ENCODE measurements at regions not wholly inside any gene's neighbourhood (a gene's known extent, or its start where the extent isn't known, plus 50 kb on each side); places are given as distances from the start of the nearest gene placed in this dataset.

GRCh38 chr20:12037521-12037920, 119.8 kb downstream of the BTBD3 start:
- Mint-ChIP-seq H3K27me3 (no peaks in the 10 kb centered on the region), H3K4me3 (no peak overlapping the region), H3K36me3 (ENCODE audit: insufficient read depth) (no peaks in the 10 kb centered on the region), H3K9me3 (peaks cover 1 to 7% of the 10 kb centered on the region in 2 donors), H3K4me1 (ENCODE audit: low read depth in 2 of 2) (no peaks in the 10 kb centered on the region), H3K27ac (no peak overlapping the region)
- no peak for DNase-seq
- ATAC-seq (replicated peaks) = no peak

- Mint-ChIP-seq H3K36me3 (ENCODE audit: insufficient read depth) (peaks cover 2% of the 10 kb centered on the region), H3K4me1 (ENCODE audit: low read depth in 2 of 2) (no peaks in the 10 kb centered on the region), H3K27me3 (no peaks in the 10 kb centered on the region), H3K9me3 (peaks cover 2 to 8% of the 10 kb centered on the region in 2 donors), H3K27ac (no peak overlapping the region), H3K4me3 (no peak overlapping the region)
- DNase-seq (no peak), ATAC-seq (replicated peaks) (no peak)
Measured at GRCh38 chr20:12040261-12040660, 122.6 kb downstream of the BTBD3 start.

- H3K27ac Mint-ChIP-seq = no peak overlapping the region
- no peak overlapping the region for H3K4me3 Mint-ChIP-seq
- H3K4me1 Mint-ChIP-seq (ENCODE audit: low read depth in 2 of 2) = no peaks in the 10 kb centered on the region
- peaks cover 6 to 19% of the 10 kb centered on the region in 2 donors for H3K9me3 Mint-ChIP-seq
- H3K27me3 Mint-ChIP-seq = no peaks in the 10 kb centered on the region
- ATAC-seq (replicated peaks) (no peak), DNase-seq (no peak)
- H3K36me3 Mint-ChIP-seq (ENCODE audit: insufficient read depth) = peaks cover 2% of the 10 kb centered on the region
Measured at GRCh38 chr20:12044969-12045368, 127.3 kb downstream of the BTBD3 start.

GRCh38 chr20:12047838-12048432, 130.2 kb downstream of the BTBD3 start:
- Mint-ChIP-seq H3K4me1 (ENCODE audit: low read depth in 2 of 2) (no peaks in the 10 kb centered on the region), H3K36me3 (ENCODE audit: insufficient read depth) (peaks cover 2% of the 10 kb centered on the region), H3K9me3 (peaks cover 4 to 22% of the 10 kb centered on the region in 2 donors), H3K27ac (no peak overlapping the region), H3K27me3 (no peaks in the 10 kb centered on the region), H3K4me3 (no peak overlapping the region)
- no peak for DNase-seq
- no peak for ATAC-seq (replicated peaks)

GRCh38 chr20:12049125-12049524, 131.4 kb downstream of the BTBD3 start:
- Mint-ChIP-seq H3K4me1 (ENCODE audit: low read depth in 2 of 2) (no peaks in the 10 kb centered on the region), H3K27ac (no peak overlapping the region), H3K4me3 (no peak overlapping the region), H3K9me3 (peaks cover 5 to 20% of the 10 kb centered on the region in 2 donors), H3K27me3 (no peaks in the 10 kb centered on the region), H3K36me3 (ENCODE audit: insufficient read depth) (peaks cover 2% of the 10 kb centered on the region)
- ATAC-seq (replicated peaks) (no peak), DNase-seq (no peak)

GRCh38 chr20:12051206-12052163, 133.8 kb downstream of the BTBD3 start:
- Mint-ChIP-seq H3K4me1 (ENCODE audit: low read depth in 2 of 2) (no peaks in the 10 kb centered on the region), H3K4me3 (no peak overlapping the region), H3K9me3 (peaks cover 5 to 15% of the 10 kb centered on the region in 2 donors), H3K27ac (no peak overlapping the region), H3K36me3 (ENCODE audit: insufficient read depth) (peaks cover 3% of the 10 kb centered on the region), H3K27me3 (no peaks in the 10 kb centered on the region)
- ATAC-seq (replicated peaks) (no peak), DNase-seq (no peak)

GRCh38 chr20:12053353-12053752, 135.7 kb downstream of the BTBD3 start:
- Mint-ChIP-seq H3K36me3 (ENCODE audit: insufficient read depth) (peaks cover 3% of the 10 kb centered on the region), H3K9me3 (peaks cover 2 to 11% of the 10 kb centered on the region in 2 donors), H3K27ac (no peak overlapping the region), H3K27me3 (no peaks in the 10 kb centered on the region), H3K4me3 (no peak overlapping the region), H3K4me1 (ENCODE audit: low read depth in 2 of 2) (no peaks in the 10 kb centered on the region)
- DNase-seq (no peak), ATAC-seq (replicated peaks) (no peak)

- peaks cover 2 to 20% of the 10 kb centered on the region in 2 donors for H3K9me3 Mint-ChIP-seq
- no peak overlapping the region for H3K4me3 Mint-ChIP-seq
- no peak overlapping the region for H3K27ac Mint-ChIP-seq
- DNase-seq (no peak), ATAC-seq (replicated peaks) (no peak)
- H3K4me1 Mint-ChIP-seq (ENCODE audit: low read depth in 2 of 2) = no peaks in the 10 kb centered on the region
- peaks cover 3% of the 10 kb centered on the region for H3K36me3 Mint-ChIP-seq (ENCODE audit: insufficient read depth)
- H3K27me3 Mint-ChIP-seq = no peaks in the 10 kb centered on the region
Measured at GRCh38 chr20:12054556-12054955, 136.9 kb downstream of the BTBD3 start.

- H3K4me1 Mint-ChIP-seq (ENCODE audit: low read depth in 2 of 2) = no peaks in the 10 kb centered on the region
- H3K4me3 Mint-ChIP-seq = no peak overlapping the region
- H3K9me3 Mint-ChIP-seq = peaks cover 2 to 25% of the 10 kb centered on the region in 2 donors
- DNase-seq (no peak), ATAC-seq (replicated peaks) (no peak)
- H3K27ac Mint-ChIP-seq = no peak overlapping the region
- no peaks in the 10 kb centered on the region for H3K27me3 Mint-ChIP-seq
- peaks cover 3% of the 10 kb centered on the region for H3K36me3 Mint-ChIP-seq (ENCODE audit: insufficient read depth)
Measured at GRCh38 chr20:12055161-12055560, 137.5 kb downstream of the BTBD3 start.

- peaks cover 3% of the 10 kb centered on the region for H3K36me3 Mint-ChIP-seq (ENCODE audit: insufficient read depth)
- no peaks in the 10 kb centered on the region for H3K27me3 Mint-ChIP-seq
- no peak for DNase-seq
- no peaks in the 10 kb centered on the region for H3K4me1 Mint-ChIP-seq (ENCODE audit: low read depth in 2 of 2)
- no peak overlapping the region for H3K27ac Mint-ChIP-seq
- H3K9me3 Mint-ChIP-seq = peaks cover 10 to 30% of the 10 kb centered on the region in 2 donors
- H3K4me3 Mint-ChIP-seq = no peak overlapping the region
- no peak for ATAC-seq (replicated peaks)
Measured at GRCh38 chr20:12056839-12057238, 139.1 kb downstream of the BTBD3 start.

- Mint-ChIP-seq H3K27me3 (no peaks in the 10 kb centered on the region), H3K27ac (no peak overlapping the region), H3K4me3 (no peak overlapping the region), H3K4me1 (ENCODE audit: low read depth in 2 of 2) (no peaks in the 10 kb centered on the region), H3K9me3 (peaks cover 12 to 30% of the 10 kb centered on the region in 2 donors), H3K36me3 (ENCODE audit: insufficient read depth) (peaks cover 3% of the 10 kb centered on the region)
- DNase-seq (no peak), ATAC-seq (replicated peaks) (no peak)
Measured at GRCh38 chr20:12057778-12058177, 140.1 kb downstream of the BTBD3 start.

GRCh38 chr20:12058216-12058615, 140.5 kb downstream of the BTBD3 start:
- no peak for DNase-seq
- Mint-ChIP-seq H3K4me1 (ENCODE audit: low read depth in 2 of 2) (no peaks in the 10 kb centered on the region), H3K9me3 (peaks cover 12 to 30% of the 10 kb centered on the region in 2 donors), H3K4me3 (no peak overlapping the region), H3K27ac (no peak overlapping the region), H3K27me3 (no peaks in the 10 kb centered on the region), H3K36me3 (ENCODE audit: insufficient read depth) (peaks cover 3% of the 10 kb centered on the region)
- ATAC-seq (replicated peaks) = no peak

- Mint-ChIP-seq H3K4me1 (ENCODE audit: low read depth in 2 of 2) (no peaks in the 10 kb centered on the region), H3K27me3 (no peaks in the 10 kb centered on the region), H3K36me3 (ENCODE audit: insufficient read depth) (no peaks in the 10 kb centered on the region), H3K27ac (no peak overlapping the region), H3K4me3 (no peak overlapping the region), H3K9me3 (peaks cover 13 to 30% of the 10 kb centered on the region in 2 donors)
- ATAC-seq (replicated peaks) (no peak), DNase-seq (no peak)
Measured at GRCh38 chr20:12061466-12061865, 143.8 kb downstream of the BTBD3 start.
